HepG2 (cell line): ENCODE measurements at regions not wholly inside any gene's neighbourhood (a gene's known extent, or its start where the extent isn't known, plus 50 kb on each side); places are given as distances from the start of the nearest gene placed in this dataset.
"Not testable (repeated sequence)": the region's sequence is repeated elsewhere in the genome, so short reads cannot be mapped to it uniquely, and the experiment has no call there.

Experiments used
- HMG20A ChIP-seq: IDR thresholded peaks from 2 replicates; pipeline ENCODE4 v1.6.1; 2016; ENCODE audit warnings: borderline replicate concordance
- ZNF274 ChIP-seq: sonication (generic); formaldehyde crosslinking; IDR thresholded peaks from 2 replicates; pipeline ENCODE4 v1.5.1; 2020; ENCODE audit warnings: mild to moderate bottlenecking, missing genetic modification reagents
- ZSCAN29 ChIP-seq: sonication (generic); formaldehyde crosslinking; conservative IDR thresholded peaks from 2 replicates; pipeline ENCODE4 v1.4.0; 2020; ENCODE audit warnings: mild to moderate bottlenecking, missing genetic modification reagents

DNA sequence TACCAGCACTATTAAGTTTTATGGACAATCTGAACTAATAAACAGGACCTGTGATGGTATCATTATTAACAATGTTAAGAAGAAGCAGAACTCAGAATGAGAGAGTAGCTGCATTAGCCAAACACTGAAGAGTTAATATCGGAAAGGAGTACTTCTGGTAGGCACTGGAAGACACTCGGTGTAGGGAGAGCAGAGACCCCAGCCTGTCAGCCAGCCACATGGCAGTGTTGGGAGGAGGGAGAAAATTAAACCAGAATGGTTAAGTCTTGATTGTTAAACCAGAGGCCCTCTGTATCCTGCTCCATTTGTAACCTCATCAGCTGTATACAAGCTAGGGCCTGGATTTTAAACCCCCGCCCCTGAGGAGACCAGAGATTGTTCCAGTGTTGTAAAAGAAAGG is 263.3 kb downstream of the SRGAP2C start:
- not testable (repeated sequence) for TF ChIP-seq HMG20A; ZNF274 (CRISPR knock-in tag); ZSCAN29 (CRISPR knock-in tag)
